SU-DHL-6 (cell line): ENCODE measurements at regions not wholly inside any gene's neighbourhood (a gene's known extent, or its start where the extent isn't known, plus 50 kb on each side); places are given as distances from the start of the nearest gene placed in this dataset.

Experiments used
- H2AFZ ChIP-seq: fragments of 200-600 bp; sonication (generic); 2 replicates; pipeline ENCODE4 v1.6.1; 2014; ENCODE audit warnings: low read depth, mild to moderate bottlenecking, moderate library complexity, mixed read lengths, antibody characterized with exemption, low read length; ENCODE audit not compliant: severe bottlenecking
- H3F3A ChIP-seq: fragments of 200-600 bp; shearing (Covaris generic); 2 replicates; pipeline ENCODE4 v1.6.0; 2016; ENCODE audit warnings: antibody characterized with exemption, mild to moderate bottlenecking; ENCODE audit not compliant: insufficient read depth
- H3K27ac ChIP-seq: fragments of 200-600 bp; sonication (generic); 2 replicates; pipeline ENCODE4 v1.5.1; 2016; ENCODE audit warnings: low read depth, mild to moderate bottlenecking, low read length, moderate library complexity, mixed read lengths
- H3K27me3 ChIP-seq: fragments of 200-600 bp; sonication (generic), shearing (Covaris generic); 2 replicates; pipeline ENCODE4 v1.6.0; 2014; ENCODE audit warnings: mild to moderate bottlenecking, low read length
- H3K36me3 ChIP-seq: fragments of 200-600 bp; sonication (generic); 2 replicates; pipeline ENCODE4 v1.6.1; 2014; ENCODE audit warnings: mild to moderate bottlenecking, low read length, mixed read lengths
- H3K4me2 ChIP-seq: fragments of 300-600, 200-600 bp; shearing (Covaris generic), sonication (generic); 2 replicates; pipeline ENCODE4 v1.6.0; 2014; ENCODE audit warnings: low read length, low read depth, mild to moderate bottlenecking; ENCODE audit not compliant: poor library complexity, severe bottlenecking
- H3K4me3 ChIP-seq: fragments of 200-600 bp; sonication (generic); 2 replicates; pipeline ENCODE4 v1.5.1; 2014; ENCODE audit warnings: antibody characterized with exemption, low read length, mild to moderate bottlenecking, mixed read lengths; ENCODE audit not compliant: insufficient read depth, poor library complexity, severe bottlenecking
- H3K79me2 ChIP-seq: fragments of 200-600 bp; sonication (generic); 2 replicates; pipeline ENCODE4 v1.6.1; 2014; ENCODE audit warnings: mild to moderate bottlenecking, low read length, moderate library complexity; ENCODE audit not compliant: insufficient read depth
- H3K9ac ChIP-seq: fragments of 200-600 bp; sonication (generic); 2 replicates; pipeline ENCODE4 v1.7.0; 2014; ENCODE audit warnings: mild to moderate bottlenecking, low read length
- H3K9me2 ChIP-seq: fragments of 200-600 bp; sonication (generic); replicated peaks from 2 replicates; pipeline ENCODE4 v1.6.1; 2014; ENCODE audit warnings: low read length; ENCODE audit not compliant: insufficient read depth
- H3K9me3 ChIP-seq: fragments of 200-600 bp; sonication (generic); 2 replicates; pipeline ENCODE4 v1.6.1; 2014; ENCODE audit warnings: low read length, mixed read lengths; ENCODE audit not compliant: insufficient read depth
- H4K20me1 ChIP-seq: fragments of 200-600 bp; sonication (generic); 2 replicates; pipeline ENCODE4 v1.6.1; 2014; ENCODE audit warnings: low read depth, mild to moderate bottlenecking, antibody characterized with exemption, low read length, moderate library complexity, mixed read lengths
- EZH2phosphoT487 ChIP-seq: fragments of 200-600 bp; sonication (generic), shearing (Covaris generic); conservative IDR thresholded peaks from 2 replicates; pipeline ENCODE4 v1.6.1; 2018; ENCODE audit warnings: mild to moderate bottlenecking, antibody characterized with exemption, low read length, moderate library complexity, mixed read lengths
- TF ChIP-seq, protein P1 (sequence below): fragments of 200-600 bp; sonication (generic); IDR thresholded peaks from one replicate; pipeline ENCODE4 v1.5.1; 2017; ENCODE audit warnings: antibody characterized with exemption, mild to moderate bottlenecking, low read length, moderate library complexity; ENCODE audit not compliant: insufficient read depth, poor library complexity, severe bottlenecking

DNA sequence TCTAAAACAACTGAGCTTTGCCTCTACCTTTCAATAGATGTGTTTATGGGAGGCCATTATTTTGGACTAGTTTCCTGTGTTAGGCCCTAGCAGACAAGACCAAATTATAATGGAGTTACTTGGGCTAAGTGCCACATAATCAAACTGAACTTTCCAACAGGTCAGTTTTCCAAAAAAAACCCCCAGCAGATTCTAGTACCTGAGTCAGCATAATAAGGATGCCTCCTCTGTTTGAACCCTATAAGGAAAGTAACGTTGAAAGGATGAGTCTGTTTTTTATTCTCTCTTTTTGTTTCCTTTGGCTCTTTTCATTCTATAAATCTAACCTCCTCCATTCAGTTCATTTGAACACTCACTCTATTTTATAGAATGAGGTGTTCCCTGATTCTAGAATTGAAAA lies 148.1 kb upstream of the FAM3C start:
- H3K9me3 ChIP-seq, result no peaks in the 10 kb centered on the region
- H3K9ac ChIP-seq, result no peak overlapping the region
- no peak for TF ChIP-seq EZH2phosphoT487
- TF ChIP-seq, protein P1, sequence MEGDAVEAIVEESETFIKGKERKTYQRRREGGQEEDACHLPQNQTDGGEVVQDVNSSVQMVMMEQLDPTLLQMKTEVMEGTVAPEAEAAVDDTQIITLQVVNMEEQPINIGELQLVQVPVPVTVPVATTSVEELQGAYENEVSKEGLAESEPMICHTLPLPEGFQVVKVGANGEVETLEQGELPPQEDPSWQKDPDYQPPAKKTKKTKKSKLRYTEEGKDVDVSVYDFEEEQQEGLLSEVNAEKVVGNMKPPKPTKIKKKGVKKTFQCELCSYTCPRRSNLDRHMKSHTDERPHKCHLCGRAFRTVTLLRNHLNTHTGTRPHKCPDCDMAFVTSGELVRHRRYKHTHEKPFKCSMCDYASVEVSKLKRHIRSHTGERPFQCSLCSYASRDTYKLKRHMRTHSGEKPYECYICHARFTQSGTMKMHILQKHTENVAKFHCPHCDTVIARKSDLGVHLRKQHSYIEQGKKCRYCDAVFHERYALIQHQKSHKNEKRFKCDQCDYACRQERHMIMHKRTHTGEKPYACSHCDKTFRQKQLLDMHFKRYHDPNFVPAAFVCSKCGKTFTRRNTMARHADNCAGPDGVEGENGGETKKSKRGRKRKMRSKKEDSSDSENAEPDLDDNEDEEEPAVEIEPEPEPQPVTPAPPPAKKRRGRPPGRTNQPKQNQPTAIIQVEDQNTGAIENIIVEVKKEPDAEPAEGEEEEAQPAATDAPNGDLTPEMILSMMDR, result no peak
- H3K4me3 ChIP-seq, result no peak overlapping the region
- H4K20me1 ChIP-seq, result no peaks in the 10 kb centered on the region
- no peak overlapping the region for H3K27ac ChIP-seq
- H3K4me2 ChIP-seq, result no peak overlapping the region
- H3K27me3 ChIP-seq, result no peaks in the 10 kb centered on the region
- H3K36me3 ChIP-seq, result no peaks in the 10 kb centered on the region
- H2AFZ ChIP-seq, result no peak overlapping the region
- H3K79me2 ChIP-seq, result no peaks in the 10 kb centered on the region
- no peaks in the 10 kb centered on the region for H3K9me2 ChIP-seq
- H3F3A ChIP-seq, result no peaks in the 10 kb centered on the region

DNA sequence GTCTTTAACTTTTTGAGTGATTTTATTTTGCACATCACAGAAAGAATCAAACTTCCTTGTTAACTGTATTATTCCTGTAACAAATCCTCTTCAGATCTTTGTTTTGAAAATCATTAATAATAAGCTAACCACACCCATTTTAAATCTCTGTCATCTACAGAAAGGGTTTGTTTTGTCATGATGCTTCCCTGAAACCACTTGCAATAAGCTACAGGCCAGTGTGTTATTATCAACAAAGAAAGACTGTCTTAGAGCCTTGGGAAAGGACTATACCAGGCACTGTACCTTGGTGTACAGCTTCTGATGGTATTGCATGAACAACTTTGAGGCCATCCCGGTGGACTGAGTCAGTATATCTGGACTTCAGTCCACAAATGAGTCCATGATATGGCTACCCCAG lies 145.3 kb upstream of the FAM3C start:
- no peaks in the 10 kb centered on the region for H4K20me1 ChIP-seq
- no peak overlapping the region for H3K4me2 ChIP-seq
- H3K9ac ChIP-seq, result no peak overlapping the region
- no peaks in the 10 kb centered on the region for H3K27me3 ChIP-seq
- TF ChIP-seq, protein P1, result no peak
- TF ChIP-seq EZH2phosphoT487, result no peak
- H3K9me2 ChIP-seq, result no peaks in the 10 kb centered on the region
- no peak overlapping the region for H3K27ac ChIP-seq
- H2AFZ ChIP-seq, result no peak overlapping the region
- H3F3A ChIP-seq, result no peaks in the 10 kb centered on the region
- no peak overlapping the region for H3K4me3 ChIP-seq
- no peaks in the 10 kb centered on the region for H3K79me2 ChIP-seq
- no peaks in the 10 kb centered on the region for H3K36me3 ChIP-seq
- no peaks in the 10 kb centered on the region for H3K9me3 ChIP-seq

DNA sequence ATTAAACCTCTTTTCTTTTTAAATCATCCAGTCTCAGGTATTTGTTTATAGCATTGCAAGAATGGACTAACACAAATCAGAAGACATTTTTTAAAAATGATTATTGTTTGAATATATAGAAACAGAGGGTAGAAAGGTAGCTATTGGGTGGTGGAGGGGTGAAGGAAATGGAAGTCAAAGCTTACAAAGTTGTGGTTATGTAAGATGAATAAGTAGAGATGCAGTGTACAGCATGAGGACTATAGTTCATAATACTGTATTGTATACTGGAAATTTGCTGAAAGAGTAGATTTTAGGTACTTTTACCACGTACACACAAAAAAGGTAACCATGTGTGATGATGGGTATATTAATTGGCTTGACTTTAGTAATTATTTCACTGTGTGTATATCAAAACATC lies 144.0 kb upstream of the FAM3C start:
- Histone ChIP-seq H3K4me3 (no peak overlapping the region), H3K79me2 (no peaks in the 10 kb centered on the region), H2AFZ (no peak overlapping the region), H4K20me1 (no peaks in the 10 kb centered on the region), H3K9ac (no peak overlapping the region), H3K9me2 (no peaks in the 10 kb centered on the region), H3K4me2 (no peak overlapping the region), H3K9me3 (no peaks in the 10 kb centered on the region), H3K27me3 (no peaks in the 10 kb centered on the region), H3K36me3 (no peaks in the 10 kb centered on the region), H3F3A (no peaks in the 10 kb centered on the region), H3K27ac (no peak overlapping the region)
- no peak for TF ChIP-seq EZH2phosphoT487
- TF ChIP-seq, protein P1, result no peak

DNA sequence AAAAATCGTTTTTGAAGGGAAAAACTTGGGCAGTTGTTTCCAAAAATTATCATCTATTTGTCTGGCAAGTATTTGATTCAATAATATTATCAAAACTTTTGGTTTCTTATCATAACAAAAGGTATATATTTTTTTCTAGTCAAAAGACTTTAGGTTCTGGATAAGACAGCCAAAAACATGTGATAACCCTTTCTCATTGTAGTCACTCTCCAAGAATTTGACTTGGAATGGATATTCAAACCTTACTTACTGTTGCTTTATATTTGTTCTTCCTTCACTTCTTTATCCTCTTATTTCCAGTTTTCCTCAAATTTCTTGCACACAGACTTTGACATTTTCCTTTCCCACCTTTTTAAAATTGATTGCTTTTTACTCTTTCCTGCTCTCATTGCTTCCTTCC lies 140.9 kb upstream of the FAM3C start:
- H3K9me2 ChIP-seq, result no peaks in the 10 kb centered on the region
- TF ChIP-seq EZH2phosphoT487, result no peak
- TF ChIP-seq, protein P1, result no peak
- H3K27ac ChIP-seq, result no peak overlapping the region
- no peaks in the 10 kb centered on the region for H3K36me3 ChIP-seq
- no peaks in the 10 kb centered on the region for H4K20me1 ChIP-seq
- no peak overlapping the region for H3K4me3 ChIP-seq
- no peaks in the 10 kb centered on the region for H3K79me2 ChIP-seq
- H2AFZ ChIP-seq, result no peak overlapping the region
- no peak overlapping the region for H3K4me2 ChIP-seq
- H3K9me3 ChIP-seq, result no peaks in the 10 kb centered on the region
- no peaks in the 10 kb centered on the region for H3F3A ChIP-seq
- no peaks in the 10 kb centered on the region for H3K27me3 ChIP-seq
- no peak overlapping the region for H3K9ac ChIP-seq
